Transverse colon (tissue), 4 donors: ENCODE measurements at regions not wholly inside any gene's neighbourhood (a gene's known extent, or its start where the extent isn't known, plus 50 kb on each side); places are given as distances from the start of the nearest gene placed in this dataset.
A peak's percentile ranks its signal among the peaks of the same experiment; 100 is the strongest.

ENCODE experiments used
- DNase-seq: peaks from one replicate; pipeline ENCODE4 v3.0.0-alpha.2; 2019
- H3K27ac ChIP-seq, 4 donors: fragments of 200-600 bp; sonication (generic); 2 replicates each; pipeline ENCODE4 v1.5.1; 2016 to 2018; ENCODE audit warnings: inconsistent platforms in 4 of 4
- H3K27me3 ChIP-seq: fragments of 200-600 bp; sonication (generic); 2 replicates; pipeline ENCODE4 v1.5.1; 2017; ENCODE audit warnings: inconsistent platforms
- H3K36me3 ChIP-seq, 4 donors: fragments of 200-600 bp; sonication (generic); 2 replicates each; pipeline ENCODE4 v1.5.1; 2017 to 2019; ENCODE audit warnings: inconsistent platforms in 4 of 4
- H3K4me1 ChIP-seq, 4 donors: fragments of 200-600 bp; sonication (generic); 2 replicates each; pipeline ENCODE4 v1.5.1; 2017 to 2020; ENCODE audit warnings: inconsistent platforms in 4 of 4
- H3K4me3 ChIP-seq, 4 donors: fragments of 200-600 bp; sonication (generic); 1 replicate in 1 of 4; 2 replicates in 3 of 4; pipeline versions ENCODE4 v1.5.1 to v1.6.1; 2017 to 2019; ENCODE audit warnings: inconsistent platforms in 4 of 4
- H3K9me3 ChIP-seq, 2 donors: fragments of 200-600 bp; sonication (generic); 2 replicates each; pipeline ENCODE4 v1.5.1; 2017 to 2019; ENCODE audit warnings: inconsistent platforms in 2 of 2
- CTCF ChIP-seq, 5 experiments: fragments of 200-600 bp in 3 of 5; fragments of 450-650 bp in 2 of 5; sonication (generic) in 3 of 5; IDR thresholded peaks; 1 replicate in 2 of 5; 2 replicates in 3 of 5; pipeline ENCODE4 v1.5.1; 2016 to 2017; ENCODE audit warnings: antibody characterized with exemption in 5 of 5, inconsistent platforms in 3 of 5, mild to moderate bottlenecking in 2 of 5, moderate library complexity in 1 of 5
- EP300 ChIP-seq: sonication (generic); formaldehyde crosslinking; IDR thresholded peaks from one replicate; pipeline ENCODE4 v1.6.1; 2017; ENCODE audit warnings: antibody characterized with exemption, low read depth
- POLR2A ChIP-seq: fragments of 450-650 bp; IDR thresholded peaks from one replicate; pipeline ENCODE4 v1.6.1; 2016; ENCODE audit warnings: antibody characterized with exemption, mild to moderate bottlenecking, moderate library complexity
- POLR2AphosphoS5 ChIP-seq, 3 donors: sonication (generic); formaldehyde crosslinking; IDR thresholded peaks; one replicate each; pipeline ENCODE4 v1.6.1; 2016; ENCODE audit warnings: antibody characterized with exemption in 3 of 3
- WGBS, 2 donors: methylation state at CpG; one replicate each; pipeline ENCODE4 v1.1.5; 2018; ENCODE audit warnings: low coverage in 1 of 2; 5-methylcytosine and 5-hydroxymethylcytosine counted together
- in situ Hi-C, 4 donors: fragments of 200-750 bp; cut with MboI; loops; one replicate each; pipeline versions ENCODE4 v1.15.0 to v1.15.1; 2017; ENCODE audit warnings: low sequenced_read_pairs in 3 of 4, low pct_ligation_motif_present in 1 of 4, low pct_unique_long_range_greater_than_20kb in 1 of 4
- intact Hi-C: fragments of 100-400 bp; cut with DNase I; formaldehyde crosslinking; loops from one replicate; pipeline ENCODE4 v1.15.1; 2023; ENCODE audit warnings: low total_unique reads

- Histone ChIP-seq H3K36me3 (no peaks in the 10 kb centered on the region), H3K9me3 (no peaks in the 10 kb centered on the region), H3K27me3 (no peaks in the 10 kb centered on the region), H3K4me3 (no peak overlapping the region), H3K27ac (no peak overlapping the region), H3K4me1 (no peaks in the 10 kb centered on the region)
- intact Hi-C loops = no loop called here
- WGBS, 2 donors = 70 to 75% methylated on average over 1 of the region's 1 CpG
- in situ Hi-C loops = loop anchor here in 1 of 4 donors (25.0 kb wide), 1 partner anchor 867 kb away; no protein-coding TSS in a partner anchor
- DNase-seq = no peak
- TF ChIP-seq POLR2AphosphoS5 (IDR thresholded peaks at IDR 0.05) (no peak), POLR2A (no peak), CTCF (IDR thresholded peaks at IDR 0.05) (no peak), EP300 (no peak)
Measured at GRCh38 chr9:86445671-86446070, 91.5 kb upstream of the TUT7 start.

GRCh38 chr9:86443992-86444391 lies 89.8 kb upstream of the TUT7 start:
- intact Hi-C loops (no loop called here), in situ Hi-C loops (loop anchor here in 1 of 4 donors (25.0 kb wide), 1 partner anchor 868 kb away; no protein-coding TSS in a partner anchor)
- H3K27me3 ChIP-seq = no peaks in the 10 kb centered on the region
- no peaks in the 10 kb centered on the region for H3K36me3 ChIP-seq
- no peak overlapping the region for H3K4me3 ChIP-seq
- 81 to 84% methylated on average over 3 of the region's 3 CpGs for WGBS, 2 donors
- no peak for DNase-seq
- H3K9me3 ChIP-seq = no peaks in the 10 kb centered on the region
- no peak overlapping the region for H3K27ac ChIP-seq
- no peaks in the 10 kb centered on the region for H3K4me1 ChIP-seq
- no peak for TF ChIP-seq POLR2AphosphoS5 (IDR thresholded peaks at IDR 0.05)
- no peak for TF ChIP-seq CTCF (IDR thresholded peaks at IDR 0.05)
- no peak for TF ChIP-seq EP300
- no peak for TF ChIP-seq POLR2A

- Histone ChIP-seq H3K4me1 (no peaks in the 10 kb centered on the region), H3K4me3 (no peak overlapping the region), H3K27ac (peak overlapping the region in 1 of 4 donors; percentile 42), H3K36me3 (no peaks in the 10 kb centered on the region), H3K9me3 (no peaks in the 10 kb centered on the region), H3K27me3 (peaks cover 4% of the 10 kb centered on the region)
- 17 to 63% methylated on average over 2 to 9 of the region's 9 CpGs for WGBS, 2 donors
- no peak for TF ChIP-seq EP300
- TF ChIP-seq CTCF (IDR thresholded peaks at IDR 0.05) = peak; percentile 55 to 66 (median 59)
- in situ Hi-C loops (loop anchor here in 2 of 4 donors (10.0 to 25.0 kb wide), 2 partner anchors 878 to 891 kb away; no protein-coding TSS in a partner anchor), intact Hi-C loops (loop anchor here (5.0 kb wide), 2 partner anchors 888 to 1223 kb away; no protein-coding TSS in a partner anchor)
- DNase-seq = no peak
Measured at GRCh38 chr9:86434039-86434726, 80.0 kb upstream of the TUT7 start.

GRCh38 chr9:86424251-86424891 lies 70.2 kb upstream of the TUT7 start:
- no peak for DNase-seq
- WGBS, 2 donors = 30 to 66% methylated on average over 5 to 10 of the region's 10 CpGs
- Histone ChIP-seq H3K27me3 (no peaks in the 10 kb centered on the region), H3K4me1 (no peaks in the 10 kb centered on the region), H3K9me3 (no peaks in the 10 kb centered on the region), H3K4me3 (no peak overlapping the region), H3K36me3 (no peaks in the 10 kb centered on the region), H3K27ac (no peak overlapping the region)
- in situ Hi-C loops = loop anchor here in 2 of 4 donors (25.0 kb wide), 1 partner anchor 1238 kb away; no protein-coding TSS in a partner anchor
- TF ChIP-seq POLR2AphosphoS5 (IDR thresholded peaks at IDR 0.05) (no peak), CTCF (IDR thresholded peaks at IDR 0.05) (no peak), EP300 (no peak), POLR2A (no peak)
- intact Hi-C loops = loop anchor here (1.0 kb wide), 1 partner anchor 17 kb away; no protein-coding TSS in a partner anchor
